Smooth muscle cell (in vitro differentiated cells): ENCODE measurements at regions not wholly inside any gene's neighbourhood (a gene's known extent, or its start where the extent isn't known, plus 50 kb on each side); places are given as distances from the start of the nearest gene placed in this dataset.

Source experiments
- DNase-seq: peaks from one replicate; lab custom pipeline; 2025; ENCODE audit not compliant: unreplicated experiment; lab: John Stamatoyannopoulos, UW
- H2AFZ ChIP-seq: fragments of 200-600 bp; sonication (generic); 2 replicates; pipeline ENCODE4 v1.6.0; 2016; ENCODE audit warnings: antibody characterized with exemption, low read depth, mild to moderate bottlenecking
- H3F3A ChIP-seq: fragments of 200-600 bp; sonication (generic); 2 replicates; pipeline ENCODE4 v1.6.0; 2017; ENCODE audit warnings: antibody characterized with exemption, low read depth
- H3K27ac ChIP-seq: fragments of 200-600 bp; sonication (generic); 2 replicates; pipeline ENCODE4 v1.5.1; 2016; ENCODE audit warnings: low read depth, mild to moderate bottlenecking
- H3K27me3 ChIP-seq: fragments of 200-600 bp; sonication (generic); 2 replicates; pipeline ENCODE4 v1.6.1; 2016; ENCODE audit warnings: low read depth, mild to moderate bottlenecking
- H3K36me3 ChIP-seq: fragments of 200-600 bp; sonication (generic); 2 replicates; pipeline ENCODE4 v1.5.1; 2016; ENCODE audit warnings: low read depth
- H3K4me1 ChIP-seq: fragments of 200-600 bp; sonication (generic); 2 replicates; pipeline ENCODE4 v1.5.1; 2016; ENCODE audit warnings: low read depth
- H3K4me2 ChIP-seq: fragments of 200-600 bp; sonication (generic); 2 replicates; pipeline ENCODE4 v1.6.0; 2016; ENCODE audit warnings: mild to moderate bottlenecking
- H3K4me3 ChIP-seq: fragments of 200-600 bp; sonication (generic); 2 replicates; pipeline ENCODE4 v1.5.1; 2016; ENCODE audit warnings: mild to moderate bottlenecking
- H3K79me2 ChIP-seq: fragments of 200-600 bp; sonication (generic); 2 replicates; pipeline ENCODE4 v1.6.0; 2016; ENCODE audit warnings: low read depth, mild to moderate bottlenecking
- H3K9ac ChIP-seq: fragments of 200-600 bp; sonication (generic); 2 replicates; pipeline ENCODE4 v1.6.0; 2016; ENCODE audit warnings: low read depth
- H3K9me3 ChIP-seq: fragments of 200-600 bp; sonication (generic); replicated peaks from 2 replicates; pipeline ENCODE4 v1.5.1; 2016; ENCODE audit warnings: low read depth
- H4K20me1 ChIP-seq: fragments of 200-600 bp; sonication (generic); 2 replicates; pipeline ENCODE4 v1.6.0; 2016; ENCODE audit warnings: low read depth
- WGBS: methylation state at CpG from one replicate; pipeline ENCODE4 v1.1.7; 2016; ENCODE audit warnings: low lambda C conversion rate; 5-methylcytosine and 5-hydroxymethylcytosine counted together
- TF ChIP-seq, protein P1 (sequence below): fragments of 200-600 bp; sonication (generic); IDR thresholded peaks from 2 replicates; pipeline ENCODE4 v1.5.1; 2017; ENCODE audit warnings: borderline replicate concordance, mild to moderate bottlenecking, antibody characterized with exemption; ENCODE audit not compliant: insufficient read depth, poor library complexity, severe bottlenecking

DNA sequence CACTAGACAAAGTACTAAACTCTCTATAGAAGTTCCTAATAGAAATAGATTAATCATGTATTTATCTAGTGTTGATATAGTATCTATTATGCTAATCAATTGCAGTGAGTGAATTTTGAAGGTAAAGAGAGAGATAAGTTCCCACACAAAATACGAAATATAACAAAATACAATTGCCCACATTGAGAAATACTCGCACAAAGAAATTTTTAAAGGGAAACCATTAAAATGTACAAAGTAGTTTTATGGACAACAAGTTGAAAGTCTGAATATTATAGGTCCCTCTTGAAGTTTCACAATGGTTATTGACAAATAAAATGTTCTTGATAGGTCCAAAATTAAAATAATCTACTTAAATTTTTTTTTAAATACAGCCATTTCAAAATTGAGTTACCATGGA is 1031.1 kb downstream of the SORCS1 start:
- Histone ChIP-seq H2AFZ (no peak overlapping the region), H3K27ac (no peak overlapping the region), H3K9me3 (no peaks in the 10 kb centered on the region), H4K20me1 (no peaks in the 10 kb centered on the region), H3K4me3 (no peak overlapping the region), H3K36me3 (no peaks in the 10 kb centered on the region), H3K4me1 (no peaks in the 10 kb centered on the region), H3K27me3 (no peaks in the 10 kb centered on the region), H3K79me2 (no peaks in the 10 kb centered on the region), H3F3A (no peaks in the 10 kb centered on the region), H3K4me2 (no peak overlapping the region), H3K9ac (no peak overlapping the region)
- 74% methylated on average over 2 of the region's 2 CpGs for WGBS
- DNase-seq = no peak
- TF ChIP-seq, protein P1, sequence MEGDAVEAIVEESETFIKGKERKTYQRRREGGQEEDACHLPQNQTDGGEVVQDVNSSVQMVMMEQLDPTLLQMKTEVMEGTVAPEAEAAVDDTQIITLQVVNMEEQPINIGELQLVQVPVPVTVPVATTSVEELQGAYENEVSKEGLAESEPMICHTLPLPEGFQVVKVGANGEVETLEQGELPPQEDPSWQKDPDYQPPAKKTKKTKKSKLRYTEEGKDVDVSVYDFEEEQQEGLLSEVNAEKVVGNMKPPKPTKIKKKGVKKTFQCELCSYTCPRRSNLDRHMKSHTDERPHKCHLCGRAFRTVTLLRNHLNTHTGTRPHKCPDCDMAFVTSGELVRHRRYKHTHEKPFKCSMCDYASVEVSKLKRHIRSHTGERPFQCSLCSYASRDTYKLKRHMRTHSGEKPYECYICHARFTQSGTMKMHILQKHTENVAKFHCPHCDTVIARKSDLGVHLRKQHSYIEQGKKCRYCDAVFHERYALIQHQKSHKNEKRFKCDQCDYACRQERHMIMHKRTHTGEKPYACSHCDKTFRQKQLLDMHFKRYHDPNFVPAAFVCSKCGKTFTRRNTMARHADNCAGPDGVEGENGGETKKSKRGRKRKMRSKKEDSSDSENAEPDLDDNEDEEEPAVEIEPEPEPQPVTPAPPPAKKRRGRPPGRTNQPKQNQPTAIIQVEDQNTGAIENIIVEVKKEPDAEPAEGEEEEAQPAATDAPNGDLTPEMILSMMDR = no peak

DNA sequence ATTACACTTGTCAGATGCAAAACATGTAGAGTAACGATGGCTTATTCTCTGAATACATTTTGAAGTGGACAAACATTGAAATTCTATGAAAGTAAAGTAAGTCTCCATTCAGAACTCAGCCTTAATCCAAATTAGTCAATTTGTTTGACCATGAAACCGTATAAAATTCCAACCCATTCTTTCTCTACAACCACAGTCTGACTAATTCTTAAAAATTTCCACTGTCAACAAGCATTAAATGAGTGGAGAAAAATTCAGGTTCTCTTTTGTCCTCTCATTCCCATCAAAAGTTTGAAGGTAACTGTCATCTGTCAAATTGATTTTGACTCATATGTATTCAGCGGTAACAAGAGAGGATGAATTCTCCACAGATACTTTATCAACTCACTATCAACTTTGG is 1031.5 kb downstream of the SORCS1 start:
- TF ChIP-seq, protein P1 = no peak
- no peaks in the 10 kb centered on the region for H3K27me3 ChIP-seq
- DNase-seq = no peak
- no peaks in the 10 kb centered on the region for H3F3A ChIP-seq
- H3K79me2 ChIP-seq = no peaks in the 10 kb centered on the region
- H3K36me3 ChIP-seq = no peaks in the 10 kb centered on the region
- H2AFZ ChIP-seq = no peak overlapping the region
- no peak overlapping the region for H3K27ac ChIP-seq
- no peaks in the 10 kb centered on the region for H3K9me3 ChIP-seq
- no peak overlapping the region for H3K9ac ChIP-seq
- H3K4me2 ChIP-seq = no peak overlapping the region
- 74% methylated on average over 3 of the region's 3 CpGs for WGBS
- H4K20me1 ChIP-seq = no peaks in the 10 kb centered on the region
- H3K4me3 ChIP-seq = no peak overlapping the region
- no peaks in the 10 kb centered on the region for H3K4me1 ChIP-seq

DNA sequence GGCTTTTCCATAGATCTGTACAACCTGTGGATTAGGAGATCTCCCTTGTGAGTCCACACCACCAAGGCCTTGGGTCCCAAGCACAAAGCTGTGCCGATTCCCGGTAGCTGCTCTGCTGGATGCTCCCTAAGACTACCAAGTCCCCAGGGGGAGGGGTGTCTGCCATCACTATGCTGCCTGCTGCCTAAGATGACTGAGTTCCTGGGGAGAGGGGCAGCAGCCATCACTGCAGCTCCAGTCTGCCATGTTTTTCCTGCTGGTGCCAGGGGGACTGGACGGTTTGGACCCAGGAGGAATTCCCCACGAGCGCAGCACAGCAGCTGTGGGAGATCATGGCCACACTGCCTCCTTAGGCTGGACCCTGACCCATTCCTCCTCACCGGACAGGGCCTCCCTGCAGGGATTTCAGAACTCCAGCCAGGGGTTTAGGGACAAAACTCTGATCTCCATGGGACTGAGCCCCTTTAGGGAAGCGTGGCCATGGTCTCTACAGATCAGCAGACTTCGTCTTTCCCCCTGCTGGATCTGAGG is 1049.8 kb downstream of the SORCS1 start:
- Histone ChIP-seq H3K4me3 (no peak overlapping the region), H3K9me3 (no peaks in the 10 kb centered on the region), H2AFZ (no peak overlapping the region), H3K4me1 (peaks cover 4% of the 10 kb centered on the region), H3K79me2 (no peaks in the 10 kb centered on the region), H3K27me3 (no peaks in the 10 kb centered on the region), H3F3A (no peaks in the 10 kb centered on the region), H3K36me3 (no peaks in the 10 kb centered on the region), H4K20me1 (no peaks in the 10 kb centered on the region), H3K9ac (no peak overlapping the region), H3K27ac (no peak overlapping the region), H3K4me2 (no peak overlapping the region)
- DNase-seq = no peak
- TF ChIP-seq, protein P1 = no peak
- WGBS = 93% methylated on average over 8 of the region's 8 CpGs

DNA sequence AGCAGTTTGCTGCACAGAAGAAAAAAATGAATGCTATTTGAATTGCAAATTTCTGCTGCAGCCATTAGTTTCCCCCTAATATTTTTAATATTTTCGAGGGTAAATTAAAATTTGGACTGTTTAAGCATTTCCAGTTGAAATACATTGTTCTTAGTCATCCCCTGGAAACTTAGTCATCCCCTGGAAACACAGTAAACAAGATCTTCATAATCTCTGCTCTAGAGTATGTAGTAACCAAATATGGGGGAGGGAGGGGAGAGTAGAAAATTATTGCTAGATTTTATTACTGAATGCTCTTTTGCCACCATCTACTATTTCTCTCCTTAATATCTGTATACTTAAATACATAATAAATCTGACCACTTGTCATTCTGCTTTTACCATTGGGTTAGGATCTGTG is 1053.3 kb downstream of the SORCS1 start:
- no peak overlapping the region for H2AFZ ChIP-seq
- no peaks in the 10 kb centered on the region for H4K20me1 ChIP-seq
- H3K36me3 ChIP-seq = no peaks in the 10 kb centered on the region
- 36% methylated on average over 1 of the region's 1 CpG for WGBS
- no peaks in the 10 kb centered on the region for H3F3A ChIP-seq
- no peak overlapping the region for H3K4me3 ChIP-seq
- H3K9me3 ChIP-seq = no peaks in the 10 kb centered on the region
- H3K9ac ChIP-seq = peak overlapping the region; percentile 43
- peaks cover 4% of the 10 kb centered on the region for H3K4me1 ChIP-seq
- H3K27ac ChIP-seq = peak overlapping the region; percentile 43
- DNase-seq = no peak
- peak overlapping the region; percentile 44 for H3K4me2 ChIP-seq
- H3K27me3 ChIP-seq = no peaks in the 10 kb centered on the region
- H3K79me2 ChIP-seq = no peaks in the 10 kb centered on the region
- TF ChIP-seq, protein P1 = no peak
